WTC11 (cell line): ENCODE measurements at regions not wholly inside any gene's neighbourhood (a gene's known extent, or its start where the extent isn't known, plus 50 kb on each side); places are given as distances from the start of the nearest gene placed in this dataset.

Source experiments
- ATAC-seq: fragments of 200-7000 bp; cut with Tn5 transposase; 2 replicates; pipeline ENCODE4 v1.10.0; 2021; ENCODE audit warnings: mild to moderate bottlenecking, moderate library complexity
- CTCF ChIA-PET: fragments of 300-600 bp; sonication (Branson Sonifier 250); formaldehyde crosslinking; loops from one replicate; lab custom pipeline; 2021; ENCODE audit warnings: antibody characterized with exemption; lab: Charles Lee
- POLR2A ChIA-PET: fragments of 350-600 bp; sonication (Branson Sonifier 250); formaldehyde crosslinking; loops from one replicate; lab custom pipeline; 2021; ENCODE audit warnings: antibody characterized with exemption; lab: Charles Lee
- DNase-seq: peaks from one replicate; pipeline ENCODE4 v3.0.0; 2021; ENCODE audit warnings: low spot score
- H3K27ac Mint-ChIP-seq: 2 replicates; pipeline ENCODE4 v1.8.0; 2021; ENCODE audit warnings: mixed read lengths
- H3K27me3 Mint-ChIP-seq: 2 replicates; pipeline ENCODE4 v1.8.0; 2021; ENCODE audit warnings: low read depth, mild to moderate bottlenecking, moderate library complexity, mixed read lengths
- H3K36me3 Mint-ChIP-seq: 2 replicates; pipeline ENCODE4 v1.8.0; 2021; ENCODE audit warnings: mixed read lengths
- H3K4me1 Mint-ChIP-seq: 2 replicates; pipeline ENCODE4 v1.8.0; 2022; ENCODE audit warnings: mixed read lengths
- H3K4me3 Mint-ChIP-seq: 2 replicates; pipeline ENCODE4 v1.8.0; 2021; ENCODE audit warnings: mild to moderate bottlenecking, moderate library complexity, mixed read lengths
- H3K9me3 Mint-ChIP-seq: 2 replicates; pipeline ENCODE4 v1.8.0; 2021; ENCODE audit warnings: mixed read lengths
- ATF2 ChIP-seq: sonication (generic); formaldehyde crosslinking; IDR thresholded peaks from 2 replicates; pipeline ENCODE4 v1.8.1; 2022; ENCODE audit warnings: low read depth, missing genetic modification reagents, borderline replicate concordance
- CREM ChIP-seq: sonication (generic); formaldehyde crosslinking; IDR thresholded peaks from 2 replicates; pipeline ENCODE4 v1.8.1; 2022; ENCODE audit warnings: mild to moderate bottlenecking, missing genetic modification reagents, moderate library complexity
- CTCF ChIP-seq: fragments of 200-600 bp; IDR thresholded peaks from 2 replicates; pipeline ENCODE4 v1.8.0; 2022; ENCODE audit warnings: antibody characterized with exemption
- E2F4 ChIP-seq: sonication (generic); formaldehyde crosslinking; IDR thresholded peaks from 2 replicates; pipeline ENCODE4 v1.8.1; 2022; ENCODE audit warnings: low read depth, mild to moderate bottlenecking, moderate library complexity, missing genetic modification reagents, borderline replicate concordance
- ERG ChIP-seq: fragments of 250-450 bp; sonication (Bioruptor Pico); IDR thresholded peaks from 2 replicates; pipeline ENCODE4 v1.8.0; 2021; ENCODE audit warnings: mild to moderate bottlenecking
- ESRRA ChIP-seq: sonication (generic); formaldehyde crosslinking; IDR thresholded peaks from 2 replicates; pipeline ENCODE4 v1.8.1; 2022; ENCODE audit warnings: mild to moderate bottlenecking, missing genetic modification reagents, borderline replicate concordance
- IRF2 ChIP-seq: sonication (generic); formaldehyde crosslinking; IDR thresholded peaks from 2 replicates; pipeline ENCODE4 v1.8.0; 2022; ENCODE audit warnings: low read depth, missing genetic modification reagents, borderline replicate concordance
- MLX ChIP-seq: sonication (generic); formaldehyde crosslinking; IDR thresholded peaks from 2 replicates; pipeline ENCODE4 v1.8.1; 2023; ENCODE audit warnings: mild to moderate bottlenecking, missing genetic modification reagents, moderate library complexity
- NR2C2 ChIP-seq: sonication (generic); formaldehyde crosslinking; IDR thresholded peaks from 2 replicates; pipeline ENCODE4 v1.8.0; 2022; ENCODE audit warnings: mild to moderate bottlenecking, missing genetic modification reagents
- PREB ChIP-seq: sonication (generic); formaldehyde crosslinking; IDR thresholded peaks from 2 replicates; pipeline ENCODE4 v1.8.1; 2022; ENCODE audit warnings: mild to moderate bottlenecking, missing genetic modification reagents, moderate library complexity, borderline replicate concordance
- SMAD3 ChIP-seq: sonication (generic); formaldehyde crosslinking; IDR thresholded peaks from 2 replicates; pipeline ENCODE4 v1.8.0; 2022; ENCODE audit warnings: missing genetic modification reagents, mild to moderate bottlenecking, borderline replicate concordance
- SMAD4 ChIP-seq: sonication (generic); formaldehyde crosslinking; IDR thresholded peaks from 2 replicates; pipeline ENCODE4 v1.8.0; 2022; ENCODE audit warnings: mild to moderate bottlenecking, missing genetic modification reagents
- SP1 ChIP-seq: sonication (generic); formaldehyde crosslinking; conservative IDR thresholded peaks from 2 replicates; pipeline ENCODE4 v1.8.1; 2022; ENCODE audit warnings: missing genetic modification reagents
- TP53 ChIP-seq: sonication (generic); formaldehyde crosslinking; IDR thresholded peaks from 2 replicates; pipeline ENCODE4 v1.8.1; 2023; ENCODE audit warnings: mild to moderate bottlenecking, missing genetic modification reagents
- ZNF138 ChIP-seq: sonication (generic); formaldehyde crosslinking; conservative IDR thresholded peaks from 2 replicates; pipeline ENCODE4 v1.8.1; 2022; ENCODE audit warnings: mild to moderate bottlenecking, moderate library complexity, missing genetic modification reagents
- ZNF219 ChIP-seq: sonication (generic); formaldehyde crosslinking; IDR thresholded peaks from 2 replicates; pipeline ENCODE4 v1.8.0; 2023; ENCODE audit warnings: missing genetic modification reagents, mild to moderate bottlenecking, borderline replicate concordance
- ZNF416 ChIP-seq: fragments of 250-450 bp; sonication (Bioruptor Pico); IDR thresholded peaks from 2 replicates; pipeline ENCODE4 v1.9.0; 2021; ENCODE audit warnings: mild to moderate bottlenecking, inconsistent platforms
- ZNF423 ChIP-seq: fragments of 250-450 bp; sonication (Bioruptor Pico); IDR thresholded peaks from 2 replicates; pipeline ENCODE4 v2.1.2; 2022; ENCODE audit warnings: mild to moderate bottlenecking, moderate library complexity
- ZNF425 ChIP-seq: fragments of 250-450 bp; sonication (Bioruptor Pico); conservative IDR thresholded peaks from 2 replicates; pipeline ENCODE4 v1.9.0; 2021; ENCODE audit warnings: mild to moderate bottlenecking

GRCh38 chr7:106552645-106553445, 108.1 kb downstream of the CCDC71L start:
- TF ChIP-seq E2F4 (CRISPR knock-in tag), result no peak
- TF ChIP-seq ZNF138, result no peak
- TF ChIP-seq ZNF425 (CRISPR knock-in tag), result no peak
- TF ChIP-seq ZNF219 (CRISPR knock-in tag), result no peak
- no peak for TF ChIP-seq SMAD3 (CRISPR knock-in tag)
- no peak for TF ChIP-seq ATF2
- no peak for TF ChIP-seq SMAD4 (CRISPR knock-in tag)
- TF ChIP-seq TP53 (CRISPR knock-in tag), result no peak
- Mint-ChIP-seq H3K9me3 (peaks cover 20% of the 10 kb centered on the region), H3K4me1 (no peaks in the 10 kb centered on the region), H3K4me3 (no peak overlapping the region), H3K36me3 (no peaks in the 10 kb centered on the region), H3K27ac (no peak overlapping the region), H3K27me3 (peaks cover 3% of the 10 kb centered on the region; the same call in 1 of the 2 replicates)
- DNase-seq (no peak), ATAC-seq (no peak)
- POLR2A ChIA-PET, result no interaction called here
- CTCF ChIA-PET, result interaction anchor here (1.7 kb wide), 2 partner anchors 10 kb away, joined by 6 read pairs; no protein-coding TSS in a partner anchor

- Mint-ChIP-seq H3K36me3 (no peaks in the 10 kb centered on the region), H3K27me3 (peaks cover 3% of the 10 kb centered on the region; the same call in 1 of the 2 replicates), H3K9me3 (peaks cover 18% of the 10 kb centered on the region), H3K27ac (no peak overlapping the region), H3K4me1 (no peaks in the 10 kb centered on the region), H3K4me3 (no peak overlapping the region)
- ChIA-PET CTCF (interaction anchor here (1.7 kb wide), 1 partner anchor 9 kb away, joined by 6 read pairs; no protein-coding TSS in a partner anchor), POLR2A (no interaction called here)
- DNase-seq (no peak), ATAC-seq (no peak)
- TF ChIP-seq SMAD3 (CRISPR knock-in tag), result no peak
- TF ChIP-seq PREB, result no peak
- TF ChIP-seq ZNF416 (CRISPR knock-in tag), result no peak
- no peak for TF ChIP-seq ZNF138
- no peak for TF ChIP-seq IRF2 (CRISPR knock-in tag)
- TF ChIP-seq ZNF219 (CRISPR knock-in tag), result no peak
- TF ChIP-seq CREM (CRISPR knock-in tag), result no peak
- no peak for TF ChIP-seq ATF2
- no peak for TF ChIP-seq ESRRA (CRISPR knock-in tag)
- no peak for TF ChIP-seq SP1 (CRISPR knock-in tag)
- no peak for TF ChIP-seq NR2C2 (CRISPR knock-in tag)
- TF ChIP-seq MLX (CRISPR knock-in tag), result no peak
- no peak for TF ChIP-seq ZNF423 (CRISPR knock-in tag)
- TF ChIP-seq ERG, result no peak
- no peak for TF ChIP-seq CTCF
Observed at GRCh38 chr7:106551936-106552335, 109.0 kb downstream of the CCDC71L start.
